ENCODE measurements at regions not wholly inside any gene's neighbourhood (a gene's known extent, or its start where the extent isn't known, plus 50 kb on each side); places are given as distances from the start of the nearest gene placed in this dataset.
A peak's percentile ranks its signal among the peaks of the same experiment; 100 is the strongest.

DNA sequence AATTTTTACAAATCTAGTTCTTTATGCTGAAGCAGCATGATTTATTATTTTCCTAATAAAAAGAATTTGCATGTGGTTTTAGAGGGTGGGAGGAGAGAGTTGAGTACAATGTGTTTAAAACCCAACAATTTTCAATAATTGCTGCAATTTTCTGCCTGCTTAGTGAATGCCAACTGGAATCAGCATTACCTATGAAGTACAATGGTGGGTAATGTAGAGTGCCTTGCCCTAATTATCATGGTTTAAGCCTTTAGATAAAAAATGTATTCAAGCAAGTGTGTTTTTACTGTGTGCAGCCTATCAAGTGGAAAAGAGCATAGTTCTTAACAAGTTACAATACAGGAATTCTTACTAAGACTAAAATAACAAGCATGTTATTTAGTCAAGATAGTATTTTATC is 77.9 kb upstream of the ANKRD50 start:
- H3F3A ChIP-seq (ENCODE audit: insufficient read depth, low read length), result no peaks in the 10 kb centered on the region
- no peaks in the 10 kb centered on the region for H3K9me2 ChIP-seq (ENCODE audit: low read depth, low read length)
- TF ChIP-seq, protein P1, sequence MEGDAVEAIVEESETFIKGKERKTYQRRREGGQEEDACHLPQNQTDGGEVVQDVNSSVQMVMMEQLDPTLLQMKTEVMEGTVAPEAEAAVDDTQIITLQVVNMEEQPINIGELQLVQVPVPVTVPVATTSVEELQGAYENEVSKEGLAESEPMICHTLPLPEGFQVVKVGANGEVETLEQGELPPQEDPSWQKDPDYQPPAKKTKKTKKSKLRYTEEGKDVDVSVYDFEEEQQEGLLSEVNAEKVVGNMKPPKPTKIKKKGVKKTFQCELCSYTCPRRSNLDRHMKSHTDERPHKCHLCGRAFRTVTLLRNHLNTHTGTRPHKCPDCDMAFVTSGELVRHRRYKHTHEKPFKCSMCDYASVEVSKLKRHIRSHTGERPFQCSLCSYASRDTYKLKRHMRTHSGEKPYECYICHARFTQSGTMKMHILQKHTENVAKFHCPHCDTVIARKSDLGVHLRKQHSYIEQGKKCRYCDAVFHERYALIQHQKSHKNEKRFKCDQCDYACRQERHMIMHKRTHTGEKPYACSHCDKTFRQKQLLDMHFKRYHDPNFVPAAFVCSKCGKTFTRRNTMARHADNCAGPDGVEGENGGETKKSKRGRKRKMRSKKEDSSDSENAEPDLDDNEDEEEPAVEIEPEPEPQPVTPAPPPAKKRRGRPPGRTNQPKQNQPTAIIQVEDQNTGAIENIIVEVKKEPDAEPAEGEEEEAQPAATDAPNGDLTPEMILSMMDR (IDR thresholded peaks at IDR 0.05; ENCODE audit: low read length), result no peak
- H3K27ac ChIP-seq (ENCODE audit: low read depth, low read length, poor library complexity, severe bottlenecking), result no peak overlapping the region
- H2AFZ ChIP-seq (ENCODE audit: low read length), result no peak overlapping the region
- no peaks in the 10 kb centered on the region for H3K4me1 ChIP-seq (ENCODE audit: insufficient read depth, low read length, severe bottlenecking)
- H3K4me3 ChIP-seq (ENCODE audit: low read depth, low read length, poor library complexity, severe bottlenecking), result no peak overlapping the region
- H3K9ac ChIP-seq (ENCODE audit: low read length), result no peak overlapping the region
- H3K4me2 ChIP-seq (ENCODE audit: low read length), result no peak overlapping the region
- H3K9me3 ChIP-seq (ENCODE audit: low read length), result no peaks in the 10 kb centered on the region
- H3K36me3 ChIP-seq (ENCODE audit: insufficient read depth, low read length), result no peaks in the 10 kb centered on the region
- no peaks in the 10 kb centered on the region for H3K79me2 ChIP-seq (ENCODE audit: insufficient read depth, low read length)
- H3K27me3 ChIP-seq (ENCODE audit: insufficient read depth, low read length), result no peaks in the 10 kb centered on the region
- H4K20me1 ChIP-seq (ENCODE audit: insufficient read depth, low read length), result no peaks in the 10 kb centered on the region

- no peak overlapping the region for H2AFZ ChIP-seq (ENCODE audit: low read length)
- no peaks in the 10 kb centered on the region for H3K79me2 ChIP-seq (ENCODE audit: insufficient read depth, low read length)
- H3K4me3 ChIP-seq (ENCODE audit: low read depth, low read length, poor library complexity, severe bottlenecking), result no peak overlapping the region
- no peaks in the 10 kb centered on the region for H3K9me2 ChIP-seq (ENCODE audit: low read depth, low read length)
- H3K4me2 ChIP-seq (ENCODE audit: low read length), result no peak overlapping the region
- H3F3A ChIP-seq (ENCODE audit: insufficient read depth, low read length), result no peaks in the 10 kb centered on the region
- H3K9ac ChIP-seq (ENCODE audit: low read length), result no peak overlapping the region
- H3K4me1 ChIP-seq (ENCODE audit: insufficient read depth, low read length, severe bottlenecking), result no peaks in the 10 kb centered on the region
- TF ChIP-seq, protein P1 (IDR thresholded peaks at IDR 0.05; ENCODE audit: low read length), result no peak
- no peak for TF ChIP-seq EZH2 (IDR thresholded peaks at IDR 0.05; ENCODE audit: borderline replicate concordance, low read length)
- H3K27me3 ChIP-seq (ENCODE audit: insufficient read depth, low read length), result no peaks in the 10 kb centered on the region
- H3K9me3 ChIP-seq (ENCODE audit: low read length), result no peaks in the 10 kb centered on the region
- H4K20me1 ChIP-seq (ENCODE audit: insufficient read depth, low read length), result no peaks in the 10 kb centered on the region
- H3K27ac ChIP-seq (ENCODE audit: low read depth, low read length, poor library complexity, severe bottlenecking), result no peak overlapping the region
- H3K36me3 ChIP-seq (ENCODE audit: insufficient read depth, low read length), result no peaks in the 10 kb centered on the region
Observed at GRCh38 chr4:124786634-124787033, 74.1 kb upstream of the ANKRD50 start.

DNA sequence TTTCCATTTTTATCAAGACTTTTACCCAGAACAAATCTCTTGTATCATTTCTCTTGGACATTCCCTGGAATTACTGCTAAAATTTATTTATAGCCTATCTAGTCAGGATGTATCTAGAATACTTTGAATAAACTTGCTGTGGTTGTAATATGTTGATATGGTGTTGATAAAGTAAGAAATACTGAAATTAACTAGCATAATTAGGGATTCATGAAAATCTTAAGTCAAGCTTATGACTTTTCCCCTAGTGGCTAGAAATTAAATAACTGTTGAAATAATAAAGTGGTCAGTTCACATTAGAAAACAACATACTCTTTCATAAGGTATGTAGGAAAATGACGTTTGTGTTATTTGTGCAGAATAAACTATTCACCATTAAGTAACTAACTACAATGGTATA is 73.1 kb upstream of the ANKRD50 start:
- Histone ChIP-seq H3K27ac (ENCODE audit: low read depth, low read length, poor library complexity, severe bottlenecking) (no peak overlapping the region), H3K4me1 (ENCODE audit: insufficient read depth, low read length, severe bottlenecking) (no peaks in the 10 kb centered on the region), H3K4me2 (ENCODE audit: low read length) (no peak overlapping the region), H3K36me3 (ENCODE audit: insufficient read depth, low read length) (no peaks in the 10 kb centered on the region), H3K9ac (ENCODE audit: low read length) (no peak overlapping the region), H3K79me2 (ENCODE audit: insufficient read depth, low read length) (no peaks in the 10 kb centered on the region), H3K9me3 (ENCODE audit: low read length) (no peaks in the 10 kb centered on the region), H3F3A (ENCODE audit: insufficient read depth, low read length) (no peaks in the 10 kb centered on the region), H3K4me3 (ENCODE audit: low read depth, low read length, poor library complexity, severe bottlenecking) (no peak overlapping the region), H4K20me1 (ENCODE audit: insufficient read depth, low read length) (no peaks in the 10 kb centered on the region), H2AFZ (ENCODE audit: low read length) (no peak overlapping the region), H3K27me3 (ENCODE audit: insufficient read depth, low read length) (no peaks in the 10 kb centered on the region), H3K9me2 (ENCODE audit: low read depth, low read length) (no peaks in the 10 kb centered on the region)
- TF ChIP-seq EZH2 (IDR thresholded peaks at IDR 0.05; ENCODE audit: borderline replicate concordance, low read length), result no peak
- TF ChIP-seq, protein P1 (IDR thresholded peaks at IDR 0.05; ENCODE audit: low read length), result peak; percentile 7; the same call in 1 of the 2 replicates

Data from OCI-LY1 (cell line).